Central memory CD8-positive, alpha-beta T cell (primary cell): ENCODE measurements at regions not wholly inside any gene's neighbourhood (a gene's known extent, or its start where the extent isn't known, plus 50 kb on each side); places are given as distances from the start of the nearest gene placed in this dataset.

Experiments used
- ATAC-seq: fragments of 150-1000 bp; cut with Tn5 transposase; replicated peaks from 2 replicates; pipeline ENCODE4 v1.10.0; 2022; ENCODE audit warnings: mild to moderate bottlenecking, moderate FRiP score, moderate number of reproducible peaks; ENCODE audit not compliant: poor library complexity, severe bottlenecking; ENCODE audit errors: extremely low read depth
- DNase-seq, 2 donors: peaks; one replicate each; pipeline ENCODE4 v3.0.0; 2021; ENCODE audit warnings: low spot score in 2 of 2
- H3K27ac Mint-ChIP-seq: one replicate; pipeline ENCODE4 v1.8.0; 2022; ENCODE audit warnings: low read depth, mild to moderate bottlenecking, moderate library complexity, mixed read lengths
- H3K27me3 Mint-ChIP-seq: one replicate; pipeline ENCODE4 v1.8.0; 2022; ENCODE audit warnings: mixed read lengths
- H3K36me3 Mint-ChIP-seq: one replicate; pipeline ENCODE4 v1.8.0; 2022; ENCODE audit warnings: mild to moderate bottlenecking, moderate library complexity, mixed read lengths; ENCODE audit not compliant: insufficient read depth
- H3K4me1 Mint-ChIP-seq: one replicate; pipeline ENCODE4 v1.8.0; 2022; ENCODE audit warnings: mixed read lengths
- H3K4me3 Mint-ChIP-seq: one replicate; pipeline ENCODE4 v1.8.0; 2022; ENCODE audit warnings: mild to moderate bottlenecking, moderate library complexity, mixed read lengths
- H3K9me3 Mint-ChIP-seq: one replicate; pipeline ENCODE4 v1.8.0; 2022; ENCODE audit warnings: mixed read lengths

DNA sequence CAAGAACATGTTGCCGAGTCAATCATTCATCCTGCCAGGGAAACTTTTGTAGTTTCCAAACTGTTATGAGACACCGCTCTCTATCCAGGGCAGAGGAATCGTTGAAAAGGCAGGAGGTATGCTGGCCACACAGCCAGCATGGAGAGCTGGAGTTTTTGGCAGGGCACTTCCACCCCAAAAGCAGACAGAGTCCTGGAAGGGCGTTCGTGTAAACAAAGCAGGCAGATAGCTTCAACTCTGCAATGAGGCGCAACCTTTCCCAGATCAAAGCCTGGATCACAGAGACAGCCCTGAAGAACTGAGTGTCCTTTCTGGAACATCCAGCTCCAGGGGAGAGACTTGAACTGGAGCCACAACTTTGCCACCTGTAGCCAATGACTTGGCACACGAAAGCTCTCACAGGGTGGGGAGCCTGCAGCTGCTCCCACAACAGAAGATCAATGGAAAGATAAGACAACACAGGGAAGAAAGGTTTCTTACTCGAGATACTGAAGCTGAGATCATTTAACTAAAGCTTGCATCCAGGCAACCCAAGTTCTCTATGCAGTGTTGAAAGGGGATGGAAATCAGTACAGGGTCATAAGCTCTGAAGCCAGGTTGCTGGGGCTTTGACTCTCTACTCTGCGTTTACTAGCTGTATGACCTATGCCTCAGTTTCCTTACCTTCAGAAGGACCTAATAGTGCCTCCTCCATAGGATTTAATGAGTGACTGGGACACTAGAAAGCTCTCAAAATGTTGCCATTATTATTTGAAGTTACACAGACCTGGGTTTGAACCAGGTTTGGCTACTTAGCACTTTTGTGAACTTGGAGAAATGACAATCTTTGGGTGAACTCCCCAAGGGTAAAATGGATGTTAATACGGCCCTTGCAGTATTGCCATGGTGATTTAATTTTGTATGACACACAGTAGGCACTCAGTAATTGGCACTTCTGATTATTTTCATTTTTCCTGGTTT lies 434.8 kb upstream of the NPVF start:
- Mint-ChIP-seq H3K4me3 (no peak overlapping the region), H3K4me1 (no peaks in the 10 kb centered on the region), H3K36me3 (peaks cover 2% of the 10 kb centered on the region), H3K9me3 (no peaks in the 10 kb centered on the region), H3K27me3 (peaks cover 37% of the 10 kb centered on the region), H3K27ac (no peak overlapping the region)
- no peak for DNase-seq
- ATAC-seq, result no peak

GRCh38 chr7:25663877-25664276 lies 435.6 kb upstream of the NPVF start:
- H3K27me3 Mint-ChIP-seq, result peaks cover 37% of the 10 kb centered on the region
- no peak for ATAC-seq
- H3K36me3 Mint-ChIP-seq, result peaks cover 2% of the 10 kb centered on the region
- no peaks in the 10 kb centered on the region for H3K9me3 Mint-ChIP-seq
- no peaks in the 10 kb centered on the region for H3K4me1 Mint-ChIP-seq
- no peak overlapping the region for H3K27ac Mint-ChIP-seq
- H3K4me3 Mint-ChIP-seq, result no peak overlapping the region
- no peak for DNase-seq

GRCh38 chr7:25664593-25664992 lies 436.3 kb upstream of the NPVF start:
- H3K36me3 Mint-ChIP-seq, result peaks cover 2% of the 10 kb centered on the region
- no peak for ATAC-seq
- no peaks in the 10 kb centered on the region for H3K4me1 Mint-ChIP-seq
- no peak for DNase-seq
- H3K27me3 Mint-ChIP-seq, result peaks cover 37% of the 10 kb centered on the region
- H3K9me3 Mint-ChIP-seq, result no peaks in the 10 kb centered on the region
- no peak overlapping the region for H3K4me3 Mint-ChIP-seq
- H3K27ac Mint-ChIP-seq, result no peak overlapping the region

DNA sequence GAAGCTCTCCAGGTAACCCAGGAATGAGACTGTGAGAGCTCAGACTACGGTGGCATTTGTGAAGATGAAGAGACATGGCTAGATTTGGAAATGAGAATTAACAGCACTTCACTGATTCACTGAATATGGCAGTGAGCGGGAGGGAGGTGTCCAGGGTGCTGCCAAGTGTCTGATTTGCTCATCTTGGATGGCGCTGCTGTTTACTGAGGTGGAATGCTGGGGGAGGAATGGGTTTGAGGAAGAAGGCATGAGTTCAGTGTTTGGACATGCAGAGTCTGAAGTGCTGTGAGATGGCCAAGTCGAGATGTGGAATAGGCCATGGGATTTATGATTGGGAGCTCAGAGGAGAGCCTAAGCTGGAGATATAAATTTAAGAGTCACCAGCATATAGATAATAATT lies 437.1 kb upstream of the NPVF start:
- Mint-ChIP-seq H3K36me3 (peaks cover 2% of the 10 kb centered on the region), H3K27ac (no peak overlapping the region), H3K27me3 (peaks cover 40% of the 10 kb centered on the region), H3K4me3 (no peak overlapping the region), H3K9me3 (no peaks in the 10 kb centered on the region), H3K4me1 (no peaks in the 10 kb centered on the region)
- DNase-seq (no peak), ATAC-seq (no peak)

DNA sequence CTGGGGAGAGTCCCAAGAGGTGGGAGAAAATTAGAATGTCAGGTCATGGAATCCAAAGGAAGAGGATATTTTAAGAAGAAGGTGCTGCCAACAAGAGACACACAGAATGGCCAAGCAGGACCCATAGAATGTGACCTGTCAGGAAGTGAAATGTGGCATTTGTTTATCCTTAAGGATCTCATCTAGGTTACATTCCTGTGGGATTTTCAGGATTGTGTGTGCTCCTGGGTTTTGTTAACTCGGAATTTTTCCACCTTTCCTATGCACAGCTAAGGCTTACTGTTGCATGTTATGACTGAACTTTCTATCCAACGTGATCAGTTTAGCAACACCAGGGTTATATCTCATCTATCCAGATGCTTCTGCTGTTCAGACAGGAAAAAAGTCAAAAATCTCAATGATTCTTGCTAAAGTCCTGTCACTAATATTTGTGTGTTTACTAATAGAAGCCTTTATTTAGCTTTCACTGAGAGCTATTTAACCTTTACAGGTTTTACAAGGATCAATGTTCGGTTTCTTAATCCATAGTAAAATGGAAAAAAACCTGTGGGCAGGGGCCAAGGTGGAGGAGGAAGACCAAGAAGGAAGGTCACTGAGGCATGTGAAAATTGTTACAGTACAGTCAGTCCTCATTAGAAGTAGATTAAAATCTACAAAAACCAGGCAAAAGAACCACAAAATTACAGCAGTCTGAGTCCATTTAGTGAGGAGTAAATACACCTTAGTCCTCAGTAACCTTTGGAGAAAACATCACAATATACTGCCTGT lies 437.8 kb upstream of the NPVF start:
- Mint-ChIP-seq H3K36me3 (peaks cover 2% of the 10 kb centered on the region), H3K27ac (no peak overlapping the region), H3K9me3 (no peaks in the 10 kb centered on the region), H3K27me3 (peaks cover 47% of the 10 kb centered on the region), H3K4me3 (no peak overlapping the region), H3K4me1 (no peaks in the 10 kb centered on the region)
- DNase-seq, result no peak
- no peak for ATAC-seq

GRCh38 chr7:25666671-25667060 lies 438.4 kb upstream of the NPVF start:
- no peak overlapping the region for H3K27ac Mint-ChIP-seq
- H3K36me3 Mint-ChIP-seq, result peaks cover 2% of the 10 kb centered on the region
- no peak for ATAC-seq
- DNase-seq, result no peak
- peaks cover 50% of the 10 kb centered on the region for H3K27me3 Mint-ChIP-seq
- no peaks in the 10 kb centered on the region for H3K9me3 Mint-ChIP-seq
- no peak overlapping the region for H3K4me3 Mint-ChIP-seq
- no peaks in the 10 kb centered on the region for H3K4me1 Mint-ChIP-seq

DNA sequence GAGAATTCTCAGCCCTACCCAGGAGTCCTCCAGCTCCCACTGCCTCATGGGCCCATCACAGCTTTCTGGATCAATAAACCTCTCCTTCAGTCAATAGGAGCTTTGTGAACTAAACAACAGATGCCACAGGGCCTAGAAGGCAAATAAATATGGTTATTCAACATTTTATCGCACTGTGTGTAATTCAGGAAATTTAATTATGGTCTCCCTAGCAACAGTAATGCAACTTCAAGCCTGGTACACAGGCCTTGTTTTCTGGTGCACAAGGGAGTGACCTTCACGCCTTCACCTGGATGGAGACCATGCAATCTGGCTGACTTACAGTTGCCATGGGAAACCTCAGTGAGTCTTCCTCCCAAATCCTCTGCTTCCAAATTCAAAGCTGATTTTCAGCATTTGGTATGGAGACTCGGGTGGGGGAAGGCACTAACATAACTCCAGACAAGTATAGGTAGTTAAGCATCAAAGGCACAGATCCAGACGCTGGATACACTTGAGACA lies 441.0 kb upstream of the NPVF start:
- peaks cover 32% of the 10 kb centered on the region for H3K27me3 Mint-ChIP-seq
- ATAC-seq, result no peak
- no peaks in the 10 kb centered on the region for H3K4me1 Mint-ChIP-seq

DNA sequence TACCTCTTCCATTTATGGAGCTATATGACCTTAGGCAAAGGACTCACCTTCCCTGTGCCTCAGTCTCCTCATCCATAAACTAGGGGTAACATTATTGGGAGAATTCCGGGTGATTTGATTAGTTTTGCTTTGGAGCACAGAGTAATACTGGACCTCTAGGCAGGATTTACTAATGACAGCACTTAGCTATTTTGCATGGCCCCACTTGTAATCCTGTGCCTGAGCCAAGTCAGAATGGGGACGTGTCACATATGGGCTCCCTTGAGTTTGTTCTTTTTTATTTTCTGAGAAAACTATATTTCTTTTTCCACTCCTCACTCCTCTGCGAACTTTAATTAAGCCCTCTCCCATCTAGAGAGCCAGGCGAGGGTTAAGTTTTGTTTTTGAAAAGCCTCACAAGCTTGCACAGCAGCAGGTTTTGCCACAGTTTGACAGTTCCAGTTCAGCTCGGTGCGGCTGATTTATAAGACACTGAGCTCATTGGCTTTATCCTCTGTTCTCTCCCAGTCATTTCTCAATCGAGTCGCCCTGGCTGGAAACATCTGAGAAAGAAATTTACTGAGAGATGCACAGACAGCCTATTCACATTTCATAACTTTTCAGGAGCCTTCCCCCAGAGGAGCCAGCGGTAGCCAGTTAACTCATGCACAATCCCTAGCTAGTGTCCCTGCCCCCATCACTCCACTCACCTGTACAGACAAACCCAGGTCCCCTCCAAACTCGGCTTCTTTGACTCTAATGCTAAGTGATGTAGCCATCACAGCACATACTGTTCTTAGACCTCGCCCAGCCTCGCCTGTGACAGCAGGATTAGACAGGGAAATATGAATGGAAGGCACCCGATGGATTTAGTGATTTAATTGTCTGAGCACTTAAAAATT lies 441.9 kb upstream of the NPVF start:
- no peak overlapping the region for H3K27ac Mint-ChIP-seq
- no peaks in the 10 kb centered on the region for H3K36me3 Mint-ChIP-seq
- H3K27me3 Mint-ChIP-seq, result peaks cover 23% of the 10 kb centered on the region
- DNase-seq (no peak), ATAC-seq (no peak)
- no peak overlapping the region for H3K4me3 Mint-ChIP-seq
- H3K4me1 Mint-ChIP-seq, result no peaks in the 10 kb centered on the region
- H3K9me3 Mint-ChIP-seq, result no peaks in the 10 kb centered on the region

More for the DNA sequence above, 441.0 kb upstream of the NPVF start:
- Mint-ChIP-seq H3K4me3 (no peak overlapping the region), H3K36me3 (peaks cover 2% of the 10 kb centered on the region), H3K27ac (no peak overlapping the region), H3K9me3 (no peaks in the 10 kb centered on the region)
- no peak for DNase-seq

DNA sequence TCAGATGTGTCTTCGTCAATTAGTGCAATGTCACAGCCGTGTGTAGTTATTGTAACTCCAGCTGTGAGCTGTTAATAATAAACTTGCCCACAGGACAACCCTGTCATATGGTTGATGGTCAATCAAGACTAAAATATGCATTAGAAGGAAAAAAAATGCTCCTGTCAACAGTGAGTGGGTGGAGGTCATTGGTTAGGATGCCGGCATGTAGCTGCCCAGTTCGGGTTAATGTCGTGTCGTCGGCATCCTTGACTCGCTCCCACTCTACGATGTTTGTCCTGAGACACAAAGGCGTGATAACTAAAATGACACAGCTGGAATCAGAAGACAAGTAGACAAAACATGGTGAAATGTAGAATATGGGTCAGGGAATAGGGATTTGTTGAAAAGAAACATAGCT lies 442.8 kb upstream of the NPVF start:
- Mint-ChIP-seq H3K9me3 (no peaks in the 10 kb centered on the region), H3K4me1 (no peaks in the 10 kb centered on the region), H3K4me3 (no peak overlapping the region), H3K36me3 (no peaks in the 10 kb centered on the region), H3K27ac (no peak overlapping the region), H3K27me3 (peaks cover 14% of the 10 kb centered on the region)
- ATAC-seq (no peak), DNase-seq (no peak)

- DNase-seq (no peak), ATAC-seq (no peak)
- H3K27me3 Mint-ChIP-seq, result peaks cover 13% of the 10 kb centered on the region
- H3K27ac Mint-ChIP-seq, result no peak overlapping the region
- H3K4me1 Mint-ChIP-seq, result no peaks in the 10 kb centered on the region
- H3K9me3 Mint-ChIP-seq, result no peaks in the 10 kb centered on the region
- H3K4me3 Mint-ChIP-seq, result no peak overlapping the region
- H3K36me3 Mint-ChIP-seq, result no peaks in the 10 kb centered on the region
These were observed 444.2 kb upstream of the NPVF start for GRCh38 chr7:25672496-25672895.

DNA sequence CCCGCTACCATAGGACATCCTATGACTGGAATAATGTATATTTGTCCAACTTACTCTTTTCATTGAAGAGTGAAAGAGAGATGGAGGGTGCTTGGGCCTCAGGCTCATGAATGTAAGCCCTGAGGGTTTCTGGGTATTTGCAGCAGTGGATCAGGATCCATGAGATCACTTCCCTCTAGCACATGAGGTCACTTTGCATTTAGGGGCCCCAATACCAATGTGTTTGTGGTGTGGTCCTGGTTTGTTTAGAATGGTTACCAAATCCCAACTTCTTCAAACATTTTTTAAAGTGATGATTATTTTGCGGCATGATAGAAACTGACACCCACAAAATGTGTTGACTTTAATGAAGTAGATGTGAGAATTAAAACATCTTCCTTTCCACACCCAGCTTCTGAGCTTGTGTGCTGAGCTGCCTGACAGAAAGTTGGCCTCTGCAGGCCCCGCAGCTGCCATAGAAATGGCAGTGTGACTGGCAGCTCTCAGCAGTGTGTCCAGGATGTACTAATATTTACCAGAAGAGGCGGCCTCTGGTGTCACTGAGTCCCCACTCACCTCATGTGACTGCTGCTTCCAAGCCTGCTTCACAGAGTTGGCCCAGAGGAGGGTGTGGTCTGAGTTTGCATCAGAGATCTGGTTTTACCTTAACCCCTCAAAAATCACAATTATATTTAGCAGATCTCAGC lies 447.6 kb upstream of the NPVF start:
- no peak for ATAC-seq
- Mint-ChIP-seq H3K27ac (no peak overlapping the region), H3K4me1 (no peaks in the 10 kb centered on the region), H3K4me3 (no peak overlapping the region), H3K9me3 (no peaks in the 10 kb centered on the region), H3K27me3 (peaks cover 4% of the 10 kb centered on the region), H3K36me3 (no peaks in the 10 kb centered on the region)
- no peak for DNase-seq

DNA sequence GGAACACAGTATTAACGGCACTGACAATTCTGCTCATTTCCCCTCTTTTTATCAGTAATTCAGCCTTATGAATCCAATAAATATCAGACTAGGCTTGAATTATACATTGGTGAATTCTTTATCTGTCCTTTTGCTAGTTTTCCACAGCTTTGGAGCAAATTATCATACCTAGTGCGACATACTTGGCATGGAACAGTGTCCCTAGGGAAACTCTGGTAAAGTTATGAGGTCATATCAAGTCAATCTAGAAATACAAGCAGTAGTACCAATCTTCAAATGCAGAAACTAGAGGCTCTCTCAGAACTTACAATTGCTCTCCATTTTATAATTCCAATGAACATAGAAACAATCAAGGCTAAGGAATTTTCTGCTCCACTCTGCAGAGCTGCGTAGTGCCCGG lies 449.3 kb upstream of the NPVF start:
- Mint-ChIP-seq H3K27ac (no peak overlapping the region), H3K4me1 (no peaks in the 10 kb centered on the region), H3K9me3 (no peaks in the 10 kb centered on the region), H3K27me3 (peaks cover 10% of the 10 kb centered on the region), H3K4me3 (no peak overlapping the region), H3K36me3 (no peaks in the 10 kb centered on the region)
- ATAC-seq (no peak), DNase-seq (no peak)
